Hematopoietic multipotent progenitor cell treated with erythropoietin and hydrocortisone succinate and interleukin-3 and kit ligand, for 17 days (in vitro differentiated cells): ENCODE measurements at regions not wholly inside any gene's neighbourhood (a gene's known extent, or its start where the extent isn't known, plus 50 kb on each side); places are given as distances from the start of the nearest gene placed in this dataset.
"Not testable (repeated sequence)": the region's sequence is repeated elsewhere in the genome, so short reads cannot be mapped to it uniquely, and the experiment has no call there.

Source experiments
- DNase-seq: peaks from one replicate; pipeline ENCODE4 v3.0.0-alpha.2; 2015; ENCODE audit warnings: low spot score

- DNase-seq, result no peak
These were observed 292.4 kb upstream of the SGO1 start for GRCh38 chr3:20478436-20478835.

GRCh38 chr3:20464237-20464636, 278.2 kb upstream of the SGO1 start:
- not testable (repeated sequence) for DNase-seq

- no peak for DNase-seq
These were observed 276.7 kb upstream of the SGO1 start for GRCh38 chr3:20462723-20463122.

- no peak for DNase-seq
These were observed 276.2 kb upstream of the SGO1 start for GRCh38 chr3:20462226-20462625.

GRCh38 chr3:20458994-20459716, 273.1 kb upstream of the SGO1 start:
- no peak for DNase-seq

GRCh38 chr3:20456511-20456910, 270.5 kb upstream of the SGO1 start:
- DNase-seq, result no peak

DNA sequence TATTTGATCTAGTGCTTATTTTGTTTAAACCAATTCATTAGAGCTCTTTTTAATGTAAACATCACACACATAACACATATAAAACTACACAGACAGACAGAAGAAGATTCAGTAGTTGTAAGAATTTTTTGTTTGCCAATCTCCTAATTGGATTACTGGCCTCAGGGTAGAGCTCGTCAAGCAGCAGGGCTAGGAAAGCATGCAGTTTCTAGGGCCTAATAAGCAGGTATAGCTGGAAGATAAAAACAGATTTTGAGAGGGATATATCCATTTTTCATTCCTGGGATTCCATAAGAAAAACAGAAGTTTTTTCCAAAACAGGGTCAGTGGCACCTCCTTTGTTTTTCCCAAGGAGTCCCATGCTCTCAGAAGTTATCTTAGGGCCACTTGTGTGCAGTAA, 265.2 kb upstream of the SGO1 start:
- no peak for DNase-seq

- DNase-seq, result no peak
These were observed 264.6 kb upstream of the SGO1 start for GRCh38 chr3:20450611-20451010.

DNA sequence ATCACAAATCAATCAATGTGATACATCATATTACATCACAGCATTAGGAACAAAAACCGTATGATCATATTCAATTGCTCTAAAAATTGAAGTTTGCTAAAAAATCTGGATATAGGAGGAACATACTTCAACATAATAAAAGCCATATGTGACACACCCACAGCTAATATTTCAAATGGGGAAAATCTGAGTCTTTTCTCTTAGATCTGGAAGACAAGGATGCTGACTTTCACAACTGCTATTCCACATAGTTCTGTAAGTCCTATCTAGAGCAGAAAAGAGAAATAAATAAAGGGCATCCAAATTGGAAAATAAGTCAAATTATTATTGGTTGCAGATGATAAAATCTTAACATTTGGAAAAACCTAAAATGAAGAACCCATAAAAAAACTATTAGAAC, 256.8 kb upstream of the SGO1 start:
- DNase-seq, result no peak

DNA sequence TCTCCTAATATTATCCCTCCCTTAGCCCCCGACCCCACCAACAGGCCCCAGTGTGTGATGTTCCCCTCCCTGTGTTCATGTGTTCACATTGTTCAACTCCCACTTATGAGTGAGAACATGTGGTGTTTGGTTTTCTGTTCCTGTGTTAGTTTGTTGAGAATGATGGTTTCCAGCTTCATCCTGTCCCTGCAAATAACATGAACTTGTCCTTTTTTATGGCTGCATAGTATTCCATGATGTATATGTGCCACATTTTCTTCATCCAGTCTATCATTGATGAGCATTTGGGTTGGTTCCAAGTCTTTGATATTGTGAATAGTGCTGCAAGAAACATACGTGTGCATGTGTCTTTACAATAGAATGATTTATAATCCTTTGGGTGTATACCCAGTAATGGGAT, 241.3 kb upstream of the SGO1 start:
- DNase-seq, result not testable (repeated sequence)

- DNase-seq, result no peak
These were observed 239.1 kb upstream of the SGO1 start for GRCh38 chr3:20425138-20425537.

DNA sequence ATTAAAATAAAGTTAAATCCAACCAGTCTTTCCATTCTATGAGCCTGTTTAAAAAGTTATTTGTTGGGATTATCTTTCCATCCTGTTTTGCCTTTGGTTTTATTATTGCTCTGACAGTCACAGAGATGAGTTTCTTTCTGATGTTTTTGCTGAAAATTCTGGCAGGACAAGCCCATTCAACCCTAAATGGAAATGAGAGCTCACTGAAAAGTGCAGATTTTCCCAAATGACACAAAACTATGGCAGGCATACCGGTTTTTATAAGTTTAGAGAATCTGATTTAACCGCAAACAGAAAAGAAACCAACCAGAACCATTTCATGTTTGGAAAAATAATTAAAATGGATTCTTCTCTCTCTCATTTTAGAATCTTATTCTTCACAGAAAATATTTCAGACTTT, 238.1 kb upstream of the SGO1 start:
- DNase-seq, result no peak

DNA sequence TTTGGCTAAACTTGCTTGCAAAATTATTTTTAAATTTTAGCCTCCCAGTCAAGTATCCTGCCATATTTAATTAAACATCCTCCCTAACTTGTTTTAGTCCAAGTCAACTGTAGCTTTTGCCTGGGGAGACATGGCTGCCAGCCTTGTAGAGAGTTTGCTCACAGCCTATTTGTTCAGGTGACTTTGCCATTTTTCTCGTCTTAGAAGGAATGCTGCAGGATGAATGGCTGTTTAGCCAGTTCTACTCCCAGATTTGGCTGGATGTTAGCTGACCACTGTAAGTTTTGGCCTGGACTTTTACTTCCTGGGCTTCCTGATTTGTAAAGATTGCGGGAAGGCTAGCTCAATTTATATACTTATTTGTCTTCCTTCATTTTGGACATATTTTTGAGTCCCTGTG, 236.4 kb upstream of the SGO1 start:
- DNase-seq, result no peak

DNA sequence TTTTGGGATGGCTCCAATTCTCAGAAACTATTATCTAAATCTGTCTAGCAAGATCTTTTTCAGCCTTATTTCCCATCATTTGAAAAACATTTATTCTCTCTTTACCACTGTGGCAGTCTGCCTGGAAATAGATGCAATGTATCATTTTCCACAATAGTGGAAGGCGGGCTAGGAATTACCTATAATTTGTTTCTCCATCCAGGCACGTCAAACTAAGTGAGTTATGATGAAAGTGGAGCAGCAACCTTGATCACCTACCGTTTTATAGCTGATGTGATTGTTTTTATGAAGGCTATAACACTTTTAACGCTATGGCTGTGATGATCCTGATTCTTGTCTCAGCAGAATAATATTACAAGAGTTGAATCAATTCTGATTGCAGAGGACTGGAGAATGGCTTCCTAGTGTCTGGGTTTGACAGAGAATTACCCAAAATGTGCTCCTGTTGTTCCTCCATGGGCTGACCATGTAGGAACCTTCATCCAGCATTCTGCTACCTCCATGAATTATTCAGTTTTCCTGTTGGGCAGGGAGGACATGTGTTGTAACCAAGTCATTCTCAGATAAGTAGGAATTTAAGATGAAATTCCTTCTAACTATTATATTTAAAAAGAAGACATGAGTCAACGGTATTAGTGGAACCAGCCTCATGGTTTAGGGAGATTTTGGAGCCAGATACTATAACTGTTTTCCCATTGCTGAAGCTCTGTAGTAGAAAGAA, 231.5 kb upstream of the SGO1 start:
- no peak for DNase-seq

- DNase-seq, result no peak
These were observed 220.6 kb upstream of the SGO1 start for GRCh38 chr3:20406611-20407011.

- no peak for DNase-seq
These were observed 219.7 kb upstream of the SGO1 start for GRCh38 chr3:20405744-20406143.

- no peak for DNase-seq
These were observed 219.2 kb upstream of the SGO1 start for GRCh38 chr3:20405231-20405630.

DNA sequence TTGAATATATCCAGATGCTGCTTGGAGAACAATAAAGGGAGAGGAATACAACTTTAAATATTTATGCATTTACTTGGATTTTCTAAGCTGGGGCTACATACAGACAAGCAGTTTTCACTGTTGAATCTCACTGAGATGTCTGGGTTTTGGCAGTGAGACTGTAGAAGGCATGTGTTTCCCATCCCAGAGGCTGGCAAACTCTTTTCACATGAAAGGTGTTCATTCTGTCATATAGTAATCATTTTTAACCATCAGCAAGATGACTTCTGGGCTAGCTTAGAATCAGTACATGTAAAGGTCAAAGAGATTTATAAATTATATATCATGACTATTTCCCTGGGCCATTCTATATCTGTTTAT, 218.7 kb upstream of the SGO1 start:
- DNase-seq, result no peak

DNA sequence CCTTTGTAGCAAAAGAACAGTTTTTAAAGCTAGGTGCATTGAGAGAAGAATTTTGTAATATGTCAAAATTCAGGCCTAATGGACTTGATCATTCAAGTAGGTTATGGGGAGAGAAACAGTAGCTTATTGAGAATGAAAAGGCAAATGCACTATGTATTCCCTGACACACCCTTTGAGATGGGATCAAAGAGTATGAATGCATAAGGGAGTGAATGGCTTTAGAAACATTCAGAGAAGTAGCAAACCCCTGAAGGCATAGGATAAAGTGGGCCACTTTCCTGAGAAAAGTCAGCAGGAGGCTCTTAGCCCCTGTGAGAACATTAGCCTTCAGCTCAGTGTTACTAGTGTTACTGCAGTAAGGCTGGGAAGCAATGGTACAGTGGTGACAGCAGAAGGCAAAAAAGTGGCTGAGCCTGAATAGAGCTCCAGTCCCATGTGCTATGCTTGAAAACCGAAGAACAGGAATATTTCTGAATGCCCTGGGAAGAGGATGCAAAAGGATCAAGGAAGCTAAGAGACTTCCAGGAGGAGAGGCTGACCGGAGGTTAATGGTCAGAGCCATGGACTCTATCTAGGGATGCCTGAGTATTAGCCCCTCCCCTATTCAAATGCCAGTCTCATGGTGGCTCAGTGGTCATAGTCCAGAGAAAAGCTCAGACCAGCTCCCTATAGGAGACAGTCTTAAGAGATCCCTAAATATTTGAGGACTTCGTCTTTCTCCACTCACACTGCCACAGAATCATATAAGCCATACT, 218.2 kb upstream of the SGO1 start:
- no peak for DNase-seq

DNA sequence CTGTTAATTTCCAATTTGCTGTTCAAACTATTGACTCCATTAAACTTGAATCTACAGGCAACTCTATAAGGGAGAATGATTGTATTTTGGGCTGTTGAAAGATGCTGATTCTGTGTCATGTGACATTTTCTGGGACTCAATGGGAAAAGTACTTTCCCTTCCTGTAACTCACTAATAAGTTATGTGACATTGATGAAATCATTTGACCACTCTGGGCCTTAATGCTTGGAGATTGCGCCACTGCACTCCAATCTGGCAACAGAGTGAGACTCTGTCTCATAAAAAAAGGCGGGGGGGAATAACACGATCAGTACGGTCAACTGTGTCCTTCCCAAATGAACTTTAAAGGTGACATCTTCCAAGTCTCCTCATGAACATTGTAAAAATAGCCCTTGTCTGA, 215.2 kb upstream of the SGO1 start:
- DNase-seq, result no peak

DNA sequence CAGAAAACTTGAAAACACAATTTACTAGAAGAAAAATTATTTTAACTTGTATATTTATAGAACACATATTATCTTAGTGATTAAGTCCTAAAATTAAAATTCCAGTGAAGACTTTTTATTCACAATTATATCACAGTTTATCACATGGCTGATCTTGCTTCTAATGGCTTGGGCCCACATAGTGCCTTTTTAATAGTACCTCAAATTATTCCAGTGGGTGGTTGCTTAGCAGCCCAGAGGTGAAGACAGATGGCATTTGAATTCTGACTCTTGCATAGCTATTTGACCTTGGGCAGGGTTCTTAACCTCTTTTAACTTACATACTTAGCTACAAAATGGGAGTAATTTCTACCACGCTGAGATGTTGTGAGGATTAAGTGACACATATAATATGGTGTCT, 214.7 kb upstream of the SGO1 start:
- no peak for DNase-seq

DNA sequence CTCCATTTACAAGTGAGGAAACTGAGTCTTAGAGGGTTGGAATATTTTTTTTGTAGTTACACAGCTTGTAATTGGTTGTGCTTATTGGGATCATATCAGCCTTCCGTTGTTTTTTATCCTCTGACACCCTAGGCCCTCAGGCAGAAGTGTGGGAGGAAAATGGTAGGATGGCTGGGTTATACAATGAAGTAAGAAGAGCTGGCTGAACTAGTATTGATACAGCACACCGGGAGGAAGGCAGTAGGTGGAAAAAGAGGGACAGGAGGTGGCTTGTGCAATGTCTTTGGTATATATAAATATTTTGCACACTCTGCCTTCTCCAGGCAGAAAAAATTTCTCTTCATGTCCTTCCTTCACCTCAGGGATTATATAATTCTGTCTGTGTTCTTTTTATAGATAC, 214.3 kb upstream of the SGO1 start:
- no peak for DNase-seq

DNA sequence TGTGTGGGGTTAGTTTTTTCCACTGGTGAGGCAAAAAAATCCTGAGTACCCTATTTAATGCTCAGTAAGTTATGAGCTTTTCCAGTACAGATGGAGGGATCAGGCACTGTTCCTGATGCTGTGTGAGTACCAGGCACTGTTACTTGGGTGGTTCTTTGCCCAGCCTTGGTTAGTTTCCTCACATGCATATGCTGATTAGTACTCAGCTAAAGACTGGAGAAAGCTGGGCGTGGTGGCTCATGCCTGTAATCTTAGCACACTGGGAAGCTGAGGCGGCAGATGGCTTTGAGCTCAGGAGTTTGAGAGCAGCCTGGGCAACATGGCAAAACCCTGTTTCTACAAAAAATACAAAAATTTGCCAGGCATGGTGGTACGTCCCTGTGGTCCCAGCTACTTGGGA, 210.3 kb upstream of the SGO1 start:
- no peak for DNase-seq
